T1000 (cell line): ENCODE measurements at regions not wholly inside any gene's neighbourhood (a gene's known extent, or its start where the extent isn't known, plus 50 kb on each side); places are given as distances from the start of the nearest gene placed in this dataset.
"Not testable (repeated sequence)": the region's sequence is repeated elsewhere in the genome, so short reads cannot be mapped to it uniquely, and the experiment has no call there.

ENCODE experiments used
- DNase-seq: peaks from one replicate; lab custom pipeline; 2025; ENCODE audit warnings: mixed read lengths; lab: John Stamatoyannopoulos, UW

DNA sequence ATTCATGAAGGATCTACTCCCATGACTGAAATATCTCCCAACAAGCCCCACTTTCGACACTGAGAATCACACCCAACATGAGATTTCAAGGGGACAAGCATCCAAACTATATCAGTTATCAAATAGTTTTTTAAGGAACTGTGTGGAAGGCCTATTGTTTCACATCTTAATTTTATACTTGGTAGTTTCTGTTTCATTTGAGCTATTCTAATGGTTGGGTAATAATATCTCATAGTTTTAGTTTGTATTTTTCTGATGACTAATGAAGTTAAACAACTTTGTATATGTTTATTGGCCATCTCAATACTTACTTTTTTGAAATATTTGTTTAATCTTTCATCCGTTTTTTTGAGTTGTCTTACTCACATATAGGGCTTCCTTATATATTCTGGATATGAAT lies 135.0 kb downstream of the SCG2 start:
- DNase-seq: no peak

DNA sequence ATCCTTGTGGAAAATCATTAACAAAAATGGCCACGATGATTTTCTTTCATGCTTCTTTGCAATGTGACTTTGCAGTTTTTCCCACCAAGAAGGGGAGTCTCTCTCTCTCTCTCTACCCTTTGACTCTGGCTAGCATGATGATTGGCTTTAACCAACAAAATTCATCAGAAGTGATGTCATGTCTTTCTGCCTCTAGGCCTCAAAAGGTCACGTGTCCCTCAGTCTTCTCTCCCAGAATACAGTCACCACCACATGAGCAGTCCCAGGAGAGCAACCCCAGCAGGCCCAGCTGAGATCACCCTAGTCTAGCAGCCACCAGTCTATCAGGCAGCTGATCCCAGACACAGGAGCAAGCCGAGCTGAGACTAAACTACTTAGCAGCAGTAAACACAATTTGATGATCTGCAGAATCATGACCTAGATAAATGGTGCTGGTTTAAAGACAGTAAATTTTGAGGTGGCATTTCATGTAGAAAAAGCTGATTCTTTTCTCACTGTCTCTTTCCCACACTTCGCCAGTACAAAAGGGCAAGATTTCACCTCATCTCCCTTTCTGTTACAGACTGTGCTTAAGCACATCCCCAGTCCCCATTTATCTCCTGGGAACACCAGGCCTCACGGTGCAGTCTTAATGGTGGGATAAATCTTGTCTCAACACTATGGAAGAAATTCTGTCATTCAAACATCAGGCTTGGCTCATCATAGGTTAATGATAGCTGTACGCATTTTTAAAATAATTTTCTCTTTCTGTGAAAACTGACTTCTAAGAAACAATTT lies 132.7 kb downstream of the SCG2 start:
- peak; percentile 75 for DNase-seq

- no peak for DNase-seq
Observed at GRCh38 chr2:223470602-223471001, 131.6 kb downstream of the SCG2 start.

DNA sequence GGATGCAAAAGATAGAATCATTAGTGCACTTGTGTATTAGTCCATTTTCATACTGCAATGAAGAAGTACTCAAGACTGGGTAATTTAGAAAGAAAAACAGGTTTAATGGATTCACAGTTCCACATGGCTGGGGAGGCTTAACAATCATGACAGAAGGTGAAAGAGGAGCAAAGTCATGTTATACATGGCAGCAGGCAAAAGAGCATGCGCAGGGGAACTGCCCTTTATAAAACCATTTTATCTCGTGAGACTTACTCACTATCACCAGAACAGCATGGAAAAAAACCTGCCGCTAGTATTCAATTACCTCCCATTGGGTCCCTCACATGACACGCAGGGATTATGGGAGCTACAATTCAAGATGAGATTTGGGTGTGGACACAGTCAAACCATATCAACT lies 129.4 kb downstream of the SCG2 start:
- no peak for DNase-seq

GRCh38 chr2:223474893-223475292 lies 127.3 kb downstream of the SCG2 start:
- no peak for DNase-seq

DNA sequence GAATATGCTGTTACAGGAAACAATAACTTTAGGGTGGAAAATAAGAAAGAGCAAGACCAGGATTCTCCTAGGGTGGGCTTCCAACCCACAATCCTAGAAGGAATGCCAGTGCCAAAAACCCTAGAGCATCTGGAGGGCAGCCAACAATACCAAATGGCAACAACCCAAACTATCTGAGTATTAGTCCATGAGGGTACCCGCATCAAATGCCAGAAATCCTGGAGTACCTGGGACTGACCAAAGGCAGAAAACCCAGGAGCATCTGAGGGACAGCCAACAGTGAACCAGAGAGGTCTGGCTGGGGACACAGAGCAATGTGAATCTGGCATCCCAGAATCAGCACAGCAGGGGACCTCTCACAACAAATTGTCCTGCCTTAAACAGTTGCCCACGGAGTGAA lies 126.3 kb downstream of the SCG2 start:
- no peak for DNase-seq

DNA sequence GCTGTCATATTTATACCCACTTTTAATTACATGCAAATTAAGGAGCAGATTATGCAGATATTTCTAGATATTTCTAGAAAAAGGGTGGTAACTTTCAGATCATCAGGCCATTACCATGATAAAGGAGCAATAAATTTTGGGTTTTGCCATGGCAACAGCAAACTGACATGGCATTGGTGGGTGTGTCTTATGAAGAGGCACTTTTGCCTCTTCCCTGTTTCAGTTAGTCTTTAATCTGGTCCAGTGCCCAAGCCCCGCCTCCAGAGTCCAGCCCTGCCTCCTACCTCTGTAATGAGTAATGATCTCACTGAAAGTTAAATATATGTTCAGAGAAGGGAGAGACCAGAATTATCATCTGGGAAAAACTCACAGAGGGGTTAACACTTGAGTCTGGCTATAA lies 124.8 kb downstream of the SCG2 start:
- no peak for DNase-seq

DNA sequence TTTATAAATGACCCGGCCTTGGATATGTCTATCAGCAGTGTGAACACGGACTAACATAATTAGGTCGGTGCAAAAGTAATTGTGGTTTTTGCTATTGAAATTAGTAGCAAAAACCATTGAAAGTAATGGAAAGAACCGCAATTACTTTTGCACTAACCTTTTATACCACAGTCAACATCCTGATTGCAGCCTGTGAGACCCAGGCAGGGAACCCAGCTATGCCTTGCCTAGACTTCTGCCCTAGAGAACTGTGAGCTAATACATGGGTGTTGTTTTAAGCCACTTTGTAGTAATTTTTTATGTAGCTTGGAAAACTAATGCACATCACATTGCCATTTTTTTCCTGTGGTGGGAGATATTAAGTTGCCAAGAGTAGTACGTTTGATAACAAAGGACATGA lies 120.7 kb downstream of the SCG2 start:
- no peak for DNase-seq

DNA sequence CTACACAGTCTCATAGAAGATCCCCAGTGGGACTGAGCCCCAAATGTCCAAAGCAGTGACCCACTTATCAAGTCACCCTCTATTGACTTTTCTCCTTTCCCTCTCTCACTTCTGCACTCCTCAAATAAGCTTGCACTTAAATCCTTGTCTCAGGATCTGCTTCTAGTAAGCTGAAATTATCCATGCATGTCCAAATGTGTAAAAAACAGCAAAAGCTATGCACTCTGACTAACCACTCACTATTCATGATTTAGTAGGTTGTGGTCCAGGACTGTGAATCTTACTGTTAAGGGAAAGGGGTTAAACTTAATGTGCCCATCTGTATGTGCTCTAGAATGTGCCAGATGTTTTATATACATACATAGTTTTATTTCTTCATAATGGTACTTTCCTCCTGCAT lies 115.4 kb downstream of the SCG2 start:
- no peak for DNase-seq

- no peak for DNase-seq
Observed at GRCh38 chr2:223487214-223487846, 114.8 kb downstream of the SCG2 start.

GRCh38 chr2:223488814-223489213 lies 113.3 kb downstream of the SCG2 start:
- peak; percentile 31 for DNase-seq

DNA sequence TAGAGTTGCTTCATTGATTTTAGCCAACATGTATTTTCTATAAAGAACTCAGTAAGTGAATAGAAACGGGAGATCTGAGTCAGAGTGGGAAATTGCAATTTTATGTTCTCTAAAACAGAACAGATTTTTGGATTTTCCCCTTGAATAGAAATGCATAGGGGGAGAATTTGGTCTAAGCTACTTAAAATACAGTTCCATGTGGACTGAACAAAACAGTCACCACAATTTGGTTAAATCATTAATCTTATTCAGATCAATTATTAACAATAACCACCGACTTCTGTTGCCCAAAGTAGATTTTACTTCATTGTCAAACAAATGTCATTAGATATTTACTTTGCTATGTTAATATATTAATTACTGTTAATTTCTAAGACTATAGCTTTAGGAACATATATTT lies 107.7 kb downstream of the SCG2 start:
- DNase-seq: no peak

DNA sequence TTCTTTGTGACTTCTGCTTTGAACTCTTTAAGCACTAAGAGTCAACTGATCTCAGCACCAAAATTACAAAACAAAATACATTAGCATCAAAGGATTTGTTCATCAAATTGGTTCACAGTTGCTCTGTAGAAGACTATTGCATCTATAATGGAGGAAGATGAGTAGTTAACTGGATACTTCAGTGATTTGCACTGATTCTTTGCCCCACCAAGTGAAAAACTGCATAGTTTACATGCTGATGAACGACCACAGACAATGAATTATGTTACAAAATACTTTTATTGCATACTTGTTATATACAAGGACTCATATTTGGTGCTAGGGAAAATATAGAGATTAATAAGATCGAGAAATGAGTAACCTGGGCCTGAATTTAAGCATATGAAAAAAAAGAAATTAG lies 107.2 kb downstream of the SCG2 start:
- DNase-seq: no peak

- DNase-seq: not testable (repeated sequence)
Observed at GRCh38 chr2:223496853-223497252, 105.3 kb downstream of the SCG2 start.

DNA sequence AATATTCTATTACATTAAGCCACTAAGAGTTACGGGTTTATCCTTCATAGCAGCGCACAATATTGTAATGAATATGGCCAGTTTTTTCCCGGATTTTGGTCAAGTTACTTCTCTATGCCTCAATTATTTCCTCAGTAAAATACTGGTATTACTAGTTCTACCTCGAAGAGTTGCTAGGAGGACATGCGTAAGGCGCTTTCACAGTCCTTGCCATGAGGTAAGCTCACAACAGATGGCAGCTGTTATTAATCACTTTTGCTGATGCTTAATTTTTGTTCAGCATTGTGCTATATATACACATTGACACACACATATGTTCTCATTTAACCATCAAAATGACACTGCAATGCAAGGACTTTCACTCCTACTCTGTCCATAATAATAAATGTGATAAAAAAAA lies 101.5 kb downstream of the SCG2 start:
- no peak for DNase-seq

GRCh38 chr2:223501641-223502040 lies 100.5 kb downstream of the SCG2 start:
- DNase-seq: no peak

GRCh38 chr2:223503746-223504145 lies 98.4 kb downstream of the SCG2 start:
- DNase-seq: no peak

GRCh38 chr2:223508372-223508771 lies 93.8 kb downstream of the SCG2 start:
- no peak for DNase-seq

DNA sequence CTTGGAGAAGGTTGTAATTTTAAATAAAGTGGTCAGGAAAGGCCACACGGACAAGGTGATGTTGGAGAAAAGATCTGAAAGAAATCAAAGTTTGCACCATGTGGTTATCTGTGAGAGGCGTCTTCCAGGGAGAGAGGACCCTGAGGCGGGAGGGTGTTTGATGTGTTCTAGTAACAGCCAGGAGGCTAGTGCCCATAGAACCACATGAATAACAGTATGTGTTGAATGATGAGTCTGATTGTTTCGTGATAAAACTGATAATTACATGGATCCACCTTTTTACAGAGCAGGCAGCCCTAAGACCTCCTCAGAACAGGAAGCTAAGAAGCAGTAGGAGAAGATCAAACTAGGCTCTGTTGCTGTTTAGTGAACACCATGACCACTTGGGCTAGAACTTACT lies 91.4 kb downstream of the SCG2 start:
- no peak for DNase-seq

DNA sequence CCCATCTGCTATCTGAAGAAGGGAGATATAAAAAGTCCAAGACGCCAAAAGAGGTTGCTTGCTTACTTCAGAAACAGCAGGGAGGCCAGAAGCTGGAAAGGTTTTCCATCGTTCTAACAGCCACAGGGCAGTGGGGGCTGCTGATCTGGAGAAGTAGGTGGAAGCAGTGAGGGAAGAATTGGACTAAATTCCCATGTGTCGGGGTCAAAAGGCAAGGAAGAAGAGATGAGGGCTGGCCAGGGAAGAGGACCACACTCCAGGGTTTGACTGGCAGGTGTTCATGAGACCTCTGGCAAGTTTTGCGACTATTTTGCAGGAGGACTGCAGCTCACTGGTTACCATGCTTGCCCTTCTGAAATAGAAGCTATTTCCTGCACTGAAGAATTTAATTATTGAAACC lies 91.0 kb downstream of the SCG2 start:
- no peak for DNase-seq

DNA sequence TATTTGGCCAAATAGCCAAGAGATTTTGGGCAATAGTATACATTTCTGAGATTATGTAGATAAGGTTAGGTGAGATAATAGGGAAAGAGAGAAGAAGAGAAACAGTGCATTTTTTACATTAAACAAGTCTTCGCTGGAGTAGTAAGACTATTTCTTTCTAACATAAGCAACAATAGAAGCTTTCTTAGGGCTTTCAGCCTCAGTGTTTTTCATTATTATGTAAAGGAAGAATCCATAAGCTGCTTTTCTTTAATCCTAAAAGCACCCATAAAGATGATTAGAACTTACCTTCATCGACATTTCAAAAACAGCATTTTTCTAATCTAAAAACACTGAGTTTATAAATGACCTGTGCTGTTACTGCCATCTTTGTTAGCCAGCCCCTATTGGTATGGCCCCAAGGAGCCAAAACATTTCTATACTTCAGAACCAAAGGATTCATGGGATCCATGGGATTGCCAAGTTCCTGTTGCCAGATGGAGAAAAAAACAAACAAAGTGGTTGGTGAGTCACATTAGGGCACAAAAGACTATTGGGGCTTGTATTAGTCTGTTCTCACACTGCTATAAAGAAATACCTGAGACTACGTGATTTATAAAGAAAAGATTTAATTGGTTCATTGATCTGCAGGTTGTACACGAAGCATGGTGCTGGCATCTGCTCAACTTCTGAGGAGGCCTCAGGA lies 88.2 kb downstream of the SCG2 start:
- DNase-seq: no peak

- DNase-seq: no peak
Observed at GRCh38 chr2:223519471-223519870, 82.7 kb downstream of the SCG2 start.

GRCh38 chr2:223522796-223523195 lies 79.4 kb downstream of the SCG2 start:
- DNase-seq: no peak
